GM10248 (cell line): ENCODE measurements at regions not wholly inside any gene's neighbourhood (a gene's known extent, or its start where the extent isn't known, plus 50 kb on each side); places are given as distances from the start of the nearest gene placed in this dataset.

Source experiments
- CTCF ChIA-PET: fragments of 300-600 bp; sonication (Branson Sonifier 250); formaldehyde crosslinking; extraction: SDS; loops from one replicate; lab custom pipeline; 2021; ENCODE audit warnings: antibody characterized with exemption; lab: Yijun Ruan, JAX
- POLR2A ChIA-PET: fragments of 350-650 bp; sonication (Branson Sonifier 250); formaldehyde crosslinking; extraction: SDS; loops from one replicate; lab custom pipeline; 2020; ENCODE audit warnings: antibody characterized with exemption; lab: Yijun Ruan, JAX
- DNase-seq: peaks from one replicate; pipeline ENCODE4 v3.0.0; 2012; ENCODE audit errors: extremely low spot score
- CTCF ChIP-seq: IDR thresholded peaks from 2 replicates; pipeline ENCODE4 v1.5.1; 2012; ENCODE audit warnings: mild to moderate bottlenecking, low read depth; ENCODE audit errors: extremely low read depth, missing control alignments, control extremely low read depth

GRCh38 chr10:128896116-128896795 lies 570.8 kb upstream of the MGMT start:
- DNase-seq: no peak
- TF ChIP-seq CTCF: no peak
- ChIA-PET CTCF (no interaction called here), POLR2A (no interaction called here)

GRCh38 chr10:128896963-128897362 lies 570.1 kb upstream of the MGMT start:
- DNase-seq: no peak
- TF ChIP-seq CTCF: no peak
- POLR2A ChIA-PET: no interaction called here
- CTCF ChIA-PET: no interaction called here

- POLR2A ChIA-PET: no interaction called here
- CTCF ChIA-PET: no interaction called here
- no peak for TF ChIP-seq CTCF
- no peak for DNase-seq
These were observed 569.5 kb upstream of the MGMT start for GRCh38 chr10:128897401-128898129.

GRCh38 chr10:128898133-128898915 lies 568.7 kb upstream of the MGMT start:
- POLR2A ChIA-PET: no interaction called here
- TF ChIP-seq CTCF: no peak
- DNase-seq: no peak
- CTCF ChIA-PET: no interaction called here

- TF ChIP-seq CTCF: no peak
- no peak for DNase-seq
- CTCF ChIA-PET: no interaction called here
- POLR2A ChIA-PET: no interaction called here
These were observed 568.2 kb upstream of the MGMT start for GRCh38 chr10:128898916-128899195.

GRCh38 chr10:128900456-128900855 lies 566.6 kb upstream of the MGMT start:
- ChIA-PET CTCF (no interaction called here), POLR2A (no interaction called here)
- no peak for DNase-seq
- TF ChIP-seq CTCF: no peak
